ENCODE measurements at regions not wholly inside any gene's neighbourhood (a gene's known extent, or its start where the extent isn't known, plus 50 kb on each side); places are given as distances from the start of the nearest gene placed in this dataset.
A peak's percentile ranks its signal among the peaks of the same experiment; 100 is the strongest.
"Not testable (repeated sequence)": the region's sequence is repeated elsewhere in the genome, so short reads cannot be mapped to it uniquely, and the experiment has no call there.

DNA sequence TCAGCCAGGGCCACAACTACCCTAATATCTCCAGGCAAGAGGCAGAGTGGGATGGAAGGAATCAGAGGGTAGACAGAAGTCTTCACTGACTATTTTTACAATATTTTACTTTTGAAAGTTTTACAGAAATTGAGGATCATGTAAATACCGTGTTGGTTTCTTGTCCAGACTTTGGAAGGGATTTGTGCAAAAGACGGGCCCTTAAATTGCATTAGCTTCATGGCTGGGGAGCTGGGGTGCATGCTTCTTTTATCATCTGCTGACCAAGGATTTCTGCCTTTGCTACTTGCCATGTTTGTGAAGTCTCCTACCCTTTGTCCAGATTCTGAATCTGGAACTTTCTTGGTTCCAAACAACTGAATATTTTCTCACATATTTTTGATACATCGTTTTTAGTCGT lies 107.7 kb upstream of the GRIN3A start:
- DNase-seq = no peak

- no peak for DNase-seq
Measured at GRCh38 chr9:101840694-101841188, 102.3 kb upstream of the GRIN3A start.

DNA sequence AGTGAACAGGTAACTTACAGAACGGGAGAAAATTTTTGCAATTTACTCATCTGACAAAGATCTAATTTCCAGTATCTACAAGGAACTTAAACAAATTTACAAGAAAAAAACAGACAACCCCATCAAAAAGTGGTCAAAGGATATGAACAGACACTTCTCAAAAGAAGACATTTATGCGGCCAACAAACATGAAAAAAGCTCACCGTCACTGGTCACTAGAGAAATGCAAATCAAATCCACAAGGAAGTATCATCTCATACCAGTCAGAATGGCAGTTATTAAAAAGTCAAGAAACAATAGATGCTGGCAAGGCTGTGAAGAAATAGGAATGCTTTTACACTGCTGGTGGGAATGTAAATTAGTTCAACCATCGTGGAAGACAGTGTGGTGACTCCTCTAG lies 100.5 kb upstream of the GRIN3A start:
- not testable (repeated sequence) for DNase-seq

DNA sequence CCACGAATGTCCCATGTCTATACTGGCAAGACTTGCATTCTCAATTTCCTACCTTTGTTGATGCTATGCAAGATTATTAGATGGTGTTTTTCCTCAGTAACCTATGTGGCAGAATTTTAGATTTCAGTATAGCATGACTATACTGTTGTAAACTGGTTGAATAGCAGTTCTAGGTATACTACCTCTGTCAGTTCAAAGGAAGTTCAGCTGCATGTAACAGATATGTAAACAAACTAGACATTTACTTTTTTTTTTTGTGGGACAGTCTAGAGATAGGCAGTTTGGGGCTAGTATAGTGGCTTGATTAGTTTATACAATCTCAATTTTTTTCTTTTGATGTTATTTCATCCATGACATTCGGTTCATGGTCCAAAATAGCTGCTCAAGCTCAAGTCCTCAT lies 97.6 kb upstream of the GRIN3A start:
- DNase-seq = no peak

DNA sequence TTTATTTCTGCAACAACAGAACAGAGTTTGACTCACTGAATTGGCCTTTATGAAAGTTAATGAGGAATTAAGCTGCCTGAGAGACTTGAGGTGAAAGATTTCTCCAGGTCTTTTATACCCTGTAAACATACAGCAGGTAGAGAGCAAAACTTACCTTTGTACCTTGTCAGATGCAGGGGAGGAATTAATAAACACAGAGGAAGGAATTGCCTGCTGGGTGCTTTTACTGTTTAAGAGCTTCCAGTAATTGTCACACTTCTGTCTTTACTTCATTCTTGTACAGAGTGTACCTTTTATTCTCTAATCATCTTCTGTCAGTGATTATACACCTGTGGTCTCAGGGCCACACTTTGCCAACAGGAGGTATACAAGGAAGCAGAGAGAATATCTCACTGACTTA lies 94.0 kb upstream of the GRIN3A start:
- DNase-seq = no peak

GRCh38 chr9:101821450-101821849 lies 83.0 kb upstream of the GRIN3A start:
- not testable (repeated sequence) for DNase-seq

GRCh38 chr9:101820983-101821382 lies 82.5 kb upstream of the GRIN3A start:
- DNase-seq = not testable (repeated sequence)

DNA sequence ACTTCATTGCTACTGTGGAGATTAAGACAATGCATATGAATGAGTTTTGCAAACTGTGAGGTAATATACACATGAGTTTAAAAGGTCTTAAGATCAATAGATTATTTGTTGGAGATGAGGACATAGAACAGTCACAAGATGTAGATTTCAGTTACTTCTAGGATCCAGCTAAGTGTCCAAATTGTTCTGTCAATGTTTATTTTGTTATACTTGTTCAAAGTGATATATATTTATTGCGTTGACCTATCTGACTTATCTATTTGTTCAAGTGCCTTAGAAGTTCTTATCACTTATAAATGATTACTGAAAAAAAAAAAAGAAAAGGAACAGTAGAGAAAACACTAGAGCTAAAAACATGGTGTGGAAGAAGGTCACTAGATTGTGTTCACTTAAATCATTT lies 75.6 kb upstream of the GRIN3A start:
- DNase-seq = no peak

DNA sequence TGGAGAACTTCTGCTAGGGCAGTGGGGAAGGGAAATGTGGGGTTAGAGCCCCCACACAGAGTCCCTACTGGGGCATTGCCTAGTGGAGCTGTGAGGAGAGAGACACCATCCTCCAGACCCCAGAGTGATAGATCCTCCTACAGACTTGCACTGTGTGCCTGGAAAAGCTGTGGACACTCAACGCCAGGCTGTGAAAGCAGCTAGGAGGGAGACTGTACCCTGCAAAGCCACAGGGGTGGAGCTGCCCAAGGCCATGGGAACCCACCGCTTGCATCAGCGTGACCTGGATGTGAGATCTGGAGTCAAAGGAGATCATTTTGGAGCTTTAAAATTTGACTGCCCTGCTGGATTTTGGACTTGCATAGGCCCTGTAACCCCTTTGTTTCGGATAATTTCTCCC lies 69.4 kb upstream of the GRIN3A start:
- not testable (repeated sequence) for DNase-seq

DNA sequence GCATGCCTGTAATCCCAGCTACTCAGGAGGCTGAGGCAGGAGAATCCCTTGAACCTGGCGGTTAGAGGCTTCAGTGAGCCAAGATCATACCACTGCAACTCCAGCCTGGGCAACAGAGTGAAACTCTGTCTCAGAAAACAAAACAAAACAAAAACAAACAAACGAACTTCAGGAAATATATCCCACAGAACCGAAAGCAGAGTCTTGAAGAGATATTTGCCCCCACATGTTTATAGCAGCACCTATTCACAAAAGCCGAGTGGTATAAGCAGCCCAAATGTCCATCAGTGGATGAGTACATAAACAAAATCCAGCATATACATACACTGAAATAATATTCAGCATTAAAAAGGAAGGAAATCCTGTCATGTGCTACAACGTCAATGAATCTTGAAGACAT lies 57.6 kb upstream of the GRIN3A start:
- no peak for DNase-seq

DNA sequence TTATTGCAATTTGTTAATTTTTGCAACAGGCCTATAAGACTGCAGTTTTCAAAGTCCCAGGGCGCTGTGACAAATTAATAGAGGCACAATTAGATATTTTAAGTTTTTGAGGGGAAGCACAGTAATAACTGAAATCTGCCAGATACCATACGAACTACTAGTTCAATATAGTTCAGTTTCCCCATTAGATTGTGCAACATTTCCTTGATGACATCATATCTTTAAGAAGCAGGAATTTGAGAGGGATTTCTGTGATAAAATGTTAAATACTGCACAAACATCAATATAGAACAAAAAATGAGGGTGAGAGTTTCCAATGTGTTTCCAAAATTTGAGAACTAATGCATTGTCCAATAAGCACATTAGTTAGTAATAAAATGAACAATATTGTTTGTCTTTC lies 56.7 kb upstream of the GRIN3A start:
- DNase-seq = no peak

DNA sequence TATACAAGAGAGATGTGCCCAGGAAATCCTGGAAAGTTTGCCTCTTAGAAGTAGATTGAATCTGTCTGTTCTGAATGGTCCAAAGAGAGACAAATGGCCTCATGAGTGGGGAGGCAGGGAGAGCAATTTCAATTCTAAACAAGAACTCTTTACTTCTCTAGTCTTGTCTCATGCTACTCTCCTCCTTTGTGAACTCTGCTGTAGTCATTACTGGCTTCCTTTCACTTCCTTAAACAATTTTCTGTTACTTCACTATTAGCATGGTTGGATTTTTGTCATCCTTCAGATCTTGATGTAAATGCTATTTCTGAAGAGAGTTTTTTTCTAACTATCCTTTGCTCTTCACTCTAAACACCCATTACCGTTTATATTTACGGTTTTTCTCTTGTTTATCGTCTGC lies 54.0 kb upstream of the GRIN3A start:
- DNase-seq = no peak

- peak in 1 of 2 experiments; percentile 31 for DNase-seq
Measured at GRCh38 chr9:101791938-101792337, 53.5 kb upstream of the GRIN3A start.

DNA sequence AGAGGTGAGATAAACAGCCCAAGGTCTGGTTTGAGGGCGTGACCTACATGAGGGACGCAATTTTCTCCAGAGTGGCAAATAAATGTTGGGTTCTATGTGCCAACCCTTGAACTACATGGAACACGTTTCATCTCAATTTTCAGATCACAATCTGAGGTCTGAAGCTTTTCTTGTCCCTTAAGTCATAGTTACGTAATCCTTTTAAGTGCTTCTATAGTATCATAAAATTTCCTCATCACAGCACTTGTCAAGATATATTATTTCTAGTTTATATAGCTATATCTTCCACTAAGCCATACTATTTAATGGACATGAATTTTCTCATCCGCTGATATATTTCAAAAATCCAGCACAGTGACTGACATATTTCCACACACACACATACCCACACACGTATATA lies 53.1 kb upstream of the GRIN3A start:
- no peak for DNase-seq

Data from activated T-cell treated with anti-CD3 and anti-CD28 coated beads, Interleukin-2, amount 50 U/mL, for 48 hours (primary cell).